HG03432 (cell line): ENCODE measurements at regions not wholly inside any gene's neighbourhood (a gene's known extent, or its start where the extent isn't known, plus 50 kb on each side); places are given as distances from the start of the nearest gene placed in this dataset.
A peak's percentile ranks its signal among the peaks of the same experiment; 100 is the strongest.

Experiments used
- ATAC-seq: cut with Tn5 transposase; IDR thresholded peaks from one replicate; pipeline ENCODE4 v1.9.1; 2021; ENCODE audit warnings: mild to moderate bottlenecking, moderate library complexity; ENCODE audit not compliant: unreplicated experiment

- ATAC-seq, result no peak
Measured at GRCh38 chr20:48366230-48366629, 461.6 kb downstream of the PREX1 start.

DNA sequence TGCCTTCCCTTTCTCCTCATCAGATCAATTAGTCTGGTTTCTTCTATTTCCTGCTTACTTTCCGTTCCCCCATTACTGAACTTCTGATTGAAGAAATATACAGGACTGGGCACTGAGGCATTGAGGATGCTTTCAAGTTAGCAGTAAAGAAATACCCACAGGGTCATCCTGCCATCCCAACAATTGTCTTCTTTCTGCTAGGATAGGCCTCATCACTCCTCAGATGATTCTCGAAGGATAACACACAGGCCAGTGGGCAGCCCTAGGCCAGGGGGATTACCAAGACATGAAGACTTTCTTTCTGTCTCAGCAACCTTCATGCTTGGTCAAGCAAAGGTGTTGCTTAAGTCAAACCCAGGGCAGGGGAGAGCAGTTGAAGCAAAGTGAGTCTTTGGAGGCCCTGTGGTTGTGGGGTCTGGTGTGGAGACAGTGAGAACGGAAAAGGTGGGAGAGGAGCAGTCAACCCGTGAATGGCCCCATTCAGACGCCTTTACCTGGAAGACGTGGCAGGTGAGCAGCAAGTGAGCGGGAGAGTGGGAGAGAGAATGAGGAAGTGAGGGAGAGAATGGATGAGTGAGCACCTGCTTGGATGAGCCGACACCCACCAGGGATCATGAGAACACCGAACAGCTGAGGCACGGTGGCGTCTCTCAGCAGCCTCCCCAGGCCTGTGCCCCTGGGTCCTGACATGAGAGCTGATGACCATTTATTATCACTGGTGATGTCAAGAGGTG, 462.9 kb downstream of the PREX1 start:
- no peak for ATAC-seq

GRCh38 chr20:48364055-48364454, 463.7 kb downstream of the PREX1 start:
- ATAC-seq, result no peak

DNA sequence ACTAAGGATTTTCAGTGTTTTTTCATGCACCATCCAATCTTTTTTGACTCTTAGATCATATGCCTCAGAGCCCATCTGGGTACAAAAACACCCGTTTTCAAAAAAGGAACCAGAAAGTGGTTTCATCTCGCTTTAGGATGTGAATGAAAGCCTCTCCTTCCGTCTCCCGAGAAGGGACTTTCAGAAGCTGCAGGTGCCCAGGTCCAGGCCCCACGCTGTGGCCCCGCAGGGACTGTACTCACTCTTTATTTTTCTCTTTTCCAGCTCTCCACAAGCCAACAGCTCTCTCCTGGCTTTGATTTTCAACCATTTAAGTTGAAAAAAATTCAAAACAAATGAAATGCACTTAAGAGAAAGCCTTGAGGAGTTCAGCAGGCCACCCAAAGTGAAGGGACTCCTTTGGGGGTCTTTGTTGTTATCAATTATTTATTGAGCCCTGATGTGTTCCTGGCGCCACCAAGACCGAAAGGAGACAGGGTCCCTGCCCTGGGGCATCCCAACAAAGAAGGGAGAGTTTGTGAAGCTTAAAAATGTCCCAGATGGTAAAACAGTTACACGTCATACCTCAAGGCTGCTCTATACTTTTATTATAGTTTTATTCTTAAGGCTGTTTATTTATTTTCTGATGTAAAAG, 467.3 kb downstream of the PREX1 start:
- peak; percentile 42 for ATAC-seq

GRCh38 chr20:48359692-48360341, 468.0 kb downstream of the PREX1 start:
- peak; percentile 72 for ATAC-seq

DNA sequence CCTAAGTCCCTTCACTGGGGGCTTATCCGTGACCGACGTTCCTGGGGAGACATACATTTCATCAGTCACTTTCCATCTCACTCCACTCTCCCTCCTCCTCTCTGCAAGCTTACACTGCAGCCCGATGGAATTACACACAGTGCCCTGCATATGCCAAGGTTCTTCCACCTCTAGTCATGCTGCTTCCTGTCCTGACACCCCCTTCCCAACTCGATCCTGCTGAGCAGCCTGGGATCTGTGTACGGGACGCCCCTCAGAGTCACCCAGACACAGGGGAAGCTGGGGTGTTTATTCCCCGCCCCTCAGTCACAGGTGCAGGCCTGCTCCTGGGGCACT, 468.8 kb downstream of the PREX1 start:
- peak; percentile 22 for ATAC-seq

GRCh38 chr20:48358176-48359054, 469.4 kb downstream of the PREX1 start:
- no peak for ATAC-seq

DNA sequence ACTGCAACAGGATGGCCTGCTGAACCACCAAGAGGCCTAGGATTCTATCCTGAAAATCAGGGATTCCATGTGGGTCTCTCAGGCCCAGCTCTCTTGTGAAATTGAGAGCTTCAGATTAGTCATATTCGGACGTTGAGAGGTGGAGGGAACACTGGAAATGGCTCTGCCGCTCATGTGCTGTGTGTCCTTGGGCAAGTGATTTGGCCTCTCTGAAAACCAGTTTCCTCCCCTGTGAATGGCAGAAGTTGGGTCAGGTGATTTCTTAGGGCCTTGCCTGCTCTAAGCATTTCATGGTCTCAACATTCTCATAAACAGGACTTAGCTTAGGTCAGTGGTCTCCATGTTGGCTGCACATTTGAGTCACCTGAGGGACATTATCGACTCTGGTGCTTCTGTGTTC, 470.1 kb downstream of the PREX1 start:
- no peak for ATAC-seq

- ATAC-seq, result no peak
Measured at GRCh38 chr20:48354903-48355302, 472.9 kb downstream of the PREX1 start.

DNA sequence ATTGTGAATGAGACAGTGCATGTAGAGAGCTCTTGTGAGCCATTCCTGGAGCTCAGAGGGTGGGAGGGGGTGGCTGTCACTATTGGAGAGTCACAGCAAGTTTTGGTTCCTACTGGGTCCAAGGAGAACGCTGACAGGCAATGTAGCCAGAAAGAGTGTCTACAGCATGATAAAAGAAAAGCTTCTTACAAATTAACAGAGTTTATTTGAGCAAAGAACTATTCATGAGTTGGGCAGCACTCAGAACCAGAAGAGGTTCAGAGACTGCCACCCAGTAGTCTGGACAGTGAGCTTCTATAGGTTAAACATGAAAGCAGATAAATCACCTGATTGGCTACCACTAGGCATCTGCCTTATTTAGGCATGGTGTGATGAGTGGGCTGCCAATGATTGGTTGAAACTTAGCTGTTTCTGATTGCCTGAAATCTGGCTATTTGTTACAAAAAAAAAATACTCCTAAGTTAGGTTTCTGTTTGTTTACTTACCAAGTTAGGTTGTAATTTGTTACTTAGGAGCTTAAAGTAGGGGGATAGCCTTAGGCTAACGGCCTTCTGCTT, 473.4 kb downstream of the PREX1 start:
- ATAC-seq, result no peak

DNA sequence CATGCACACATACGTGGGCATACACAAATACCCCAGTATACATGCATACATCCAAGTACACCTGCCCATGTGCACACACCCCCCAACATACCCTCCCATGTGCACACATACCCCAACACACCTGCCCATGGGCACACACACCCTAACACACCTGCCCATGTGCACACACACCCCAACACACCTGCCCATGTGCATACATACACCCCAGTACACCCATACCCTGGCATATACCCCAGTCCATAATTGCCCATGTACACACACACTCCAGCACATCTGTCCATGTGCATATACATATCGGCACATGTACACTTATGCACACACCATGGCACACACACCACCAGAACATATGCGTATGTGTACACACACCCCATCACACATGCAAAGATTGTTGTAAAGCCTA, 475.2 kb downstream of the PREX1 start:
- ATAC-seq, result no peak

- no peak for ATAC-seq
Measured at GRCh38 chr20:48352042-48352441, 475.8 kb downstream of the PREX1 start.

DNA sequence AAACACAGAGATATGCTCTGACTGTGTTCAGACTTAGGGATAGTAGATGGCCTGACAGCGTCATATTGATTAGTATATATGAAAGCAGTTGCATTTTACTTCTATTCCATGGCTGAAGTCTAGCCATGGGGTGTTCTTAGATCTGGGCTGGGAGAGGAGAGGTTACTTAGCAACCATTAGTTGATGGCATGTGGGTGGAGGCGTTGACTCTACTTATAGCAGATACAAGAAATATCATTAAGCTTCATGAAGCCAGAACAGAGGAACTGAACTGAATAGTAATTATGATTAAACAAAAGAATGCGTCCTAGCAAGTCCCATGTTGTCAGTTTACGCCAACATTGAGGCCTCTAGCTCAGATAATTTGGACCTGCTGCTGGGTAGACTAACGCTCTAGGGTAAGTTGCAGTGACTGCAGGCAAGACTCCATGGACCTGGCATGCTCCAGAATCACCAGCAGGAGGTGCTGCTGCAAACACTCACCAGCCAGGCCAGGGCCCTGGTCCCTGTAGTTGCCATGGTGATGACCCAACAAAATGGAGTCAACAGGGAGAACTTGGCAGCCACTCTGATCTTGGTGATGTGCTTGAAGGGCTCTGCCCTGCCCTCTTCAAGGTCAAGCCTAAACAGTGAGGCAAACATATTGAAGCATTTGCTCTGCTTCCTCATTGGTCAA, 477.3 kb downstream of the PREX1 start:
- ATAC-seq, result no peak

DNA sequence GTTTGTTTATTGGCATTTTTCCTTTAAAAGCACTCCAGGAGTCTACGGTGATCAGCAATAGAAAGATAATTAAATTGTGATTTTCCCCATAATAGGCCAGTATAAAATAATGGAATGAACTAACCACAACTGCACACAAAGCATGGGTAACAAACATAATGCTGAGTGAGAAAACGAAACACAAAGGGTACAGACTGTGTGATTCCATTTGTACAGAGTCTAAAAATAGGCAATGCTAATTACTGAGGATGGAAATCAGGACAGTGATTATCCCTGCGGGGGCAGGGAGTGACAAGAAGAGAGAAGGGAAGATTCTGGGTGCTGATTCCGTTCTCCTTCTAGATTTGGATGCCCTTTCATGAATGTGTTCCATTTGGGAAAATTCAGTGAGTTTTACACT, 478.1 kb downstream of the PREX1 start:
- no peak for ATAC-seq

GRCh38 chr20:48348022-48348421, 479.8 kb downstream of the PREX1 start:
- ATAC-seq, result no peak

- no peak for ATAC-seq
Measured at GRCh38 chr20:48342822-48343513, 484.8 kb downstream of the PREX1 start.

GRCh38 chr20:48340883-48341281, 486.9 kb downstream of the PREX1 start:
- no peak for ATAC-seq

- ATAC-seq, result no peak
Measured at GRCh38 chr20:48339986-48340882, 487.6 kb downstream of the PREX1 start.
